IMR-90 (cell line): ENCODE measurements at regions not wholly inside any gene's neighbourhood (a gene's known extent, or its start where the extent isn't known, plus 50 kb on each side); places are given as distances from the start of the nearest gene placed in this dataset.

ENCODE experiments used
- ATAC-seq: fragments of 200-7000 bp; cut with Tn5 transposase; 2 replicates; pipeline ENCODE4 v1.9.1; 2020; ENCODE audit warnings: low read depth, mild to moderate bottlenecking, moderate library complexity
- BruUV-seq: library from RNA; stranded (reverse); fragments of 400-500 nt; replicated peaks from 2 replicates; lab custom pipeline; 2021; lab: Mats Ljungman, UMichigan
- CTCF ChIA-PET: fragments of 300-600 bp; formaldehyde crosslinking; extraction: SDS; loops from one replicate; lab custom pipeline; 2021; ENCODE audit warnings: antibody characterized with exemption; lab: Yijun Ruan, JAX
- POLR2A ChIA-PET: fragments of 300-600 bp; sonication (Branson Sonifier 250); formaldehyde crosslinking; loops from one replicate; lab custom pipeline; 2022; ENCODE audit warnings: antibody characterized with exemption; ENCODE audit not compliant: unreplicated experiment; lab: Charles Lee
- DNase-seq: peaks from one replicate; pipeline ENCODE4 v3.0.0; 2013
- H2AFZ ChIP-seq: replicated peaks from 2 replicates; pipeline ENCODE3; 2013; ENCODE audit warnings: low read length, mild to moderate bottlenecking; ENCODE audit not compliant: poor library complexity
- H2AK5ac ChIP-seq: 2 replicates; pipeline ENCODE4 v1.6.1; 2013; ENCODE audit warnings: low read depth, low read length, inconsistent platforms
- H2AK9ac ChIP-seq: replicated peaks from 2 replicates; pipeline ENCODE3; 2013; ENCODE audit warnings: mild to moderate bottlenecking, low read depth, low read length, moderate library complexity; ENCODE audit not compliant: poor library complexity
- H2BK120ac ChIP-seq: 2 replicates; pipeline ENCODE4 v1.6.1; 2013; ENCODE audit warnings: low read depth, low read length, inconsistent platforms
- H2BK15ac ChIP-seq: 3 replicates; pipeline ENCODE4 v1.6.1; 2013; ENCODE audit warnings: low read depth, low read length, inconsistent platforms
- H2BK20ac ChIP-seq: 2 replicates; pipeline ENCODE4 v1.6.1; 2013; ENCODE audit warnings: low read depth, mild to moderate bottlenecking, inconsistent platforms, low read length, moderate library complexity
- H2BK5ac ChIP-seq: 2 replicates; pipeline ENCODE4 v1.6.1; 2013; ENCODE audit warnings: mild to moderate bottlenecking, low read depth, low read length, inconsistent platforms; ENCODE audit not compliant: poor library complexity, severe bottlenecking
- H3K14ac ChIP-seq: replicated peaks from 2 replicates; pipeline ENCODE4 v1.6.1; 2013; ENCODE audit warnings: low read depth, low read length, inconsistent platforms
- H3K18ac ChIP-seq: 2 replicates; pipeline ENCODE4 v1.6.1; 2013; ENCODE audit warnings: low read depth, low read length, control low read depth
- H3K23ac ChIP-seq: 2 replicates; pipeline ENCODE4 v1.6.1; 2013; ENCODE audit warnings: low read depth, low read length, inconsistent platforms
- H3K27ac ChIP-seq: 2 replicates; pipeline ENCODE4 v1.5.1; 2013; ENCODE audit warnings: mild to moderate bottlenecking, control low read depth, low read length; ENCODE audit not compliant: insufficient read depth
- H3K27me3 ChIP-seq: 2 replicates; pipeline ENCODE4 v1.6.1; 2013; ENCODE audit warnings: low read length; ENCODE audit not compliant: control insufficient read depth, insufficient read depth
- H3K36me3 ChIP-seq: 2 replicates; pipeline ENCODE4 v1.6.1; 2013; ENCODE audit warnings: low read length, mixed read lengths; ENCODE audit not compliant: control insufficient read depth, insufficient read depth
- H3K4ac ChIP-seq: 2 replicates; pipeline ENCODE4 v1.6.1; 2013; ENCODE audit warnings: low read depth, low read length, inconsistent platforms
- H3K4me1 ChIP-seq: 2 replicates; pipeline ENCODE4 v1.6.1; 2013; ENCODE audit warnings: low read length, mixed read lengths; ENCODE audit not compliant: control insufficient read depth, insufficient read depth
- H3K4me2 ChIP-seq: 2 replicates; pipeline ENCODE4 v1.6.1; 2013; ENCODE audit warnings: low read depth, mild to moderate bottlenecking, control low read depth, low read length, moderate library complexity
- H3K4me3 ChIP-seq: 2 replicates; pipeline ENCODE4 v1.5.1; 2013; ENCODE audit warnings: low read depth, mild to moderate bottlenecking, control low read depth, low read length, moderate library complexity; ENCODE audit not compliant: insufficient read depth
- H3K56ac ChIP-seq: 2 replicates; pipeline ENCODE4 v1.6.1; 2013; ENCODE audit warnings: low read length, inconsistent platforms; ENCODE audit not compliant: insufficient read depth; ENCODE audit errors: extremely low read depth
- H3K79me1 ChIP-seq, 2 experiments: 2 replicates each; pipeline ENCODE4 v1.6.1; 2013; ENCODE audit warnings: low read length in 2 of 2, inconsistent platforms in 1 of 2, low read depth in 1 of 2
- H3K9ac ChIP-seq: 2 replicates; pipeline ENCODE4 v1.6.1; 2013; ENCODE audit warnings: low read depth, low read length, control low read depth
- H3K9me1 ChIP-seq: 2 replicates; pipeline ENCODE4 v1.6.1; 2013; ENCODE audit warnings: low read length, inconsistent platforms; ENCODE audit not compliant: insufficient read depth
- H3K9me3 ChIP-seq: 2 replicates; pipeline ENCODE4 v1.6.1; 2013; ENCODE audit warnings: low read length; ENCODE audit not compliant: control insufficient read depth, insufficient read depth
- H4K20me1 ChIP-seq: 2 replicates; pipeline ENCODE4 v1.6.1; 2013; ENCODE audit warnings: low read length, inconsistent platforms; ENCODE audit not compliant: insufficient read depth
- H4K5ac ChIP-seq: 2 replicates; pipeline ENCODE4 v1.6.1; 2013; ENCODE audit warnings: mild to moderate bottlenecking, low read depth, low read length, control low read depth
- H4K8ac ChIP-seq, 2 experiments: 2 replicates each; pipeline ENCODE4 v1.6.1; 2013; ENCODE audit warnings: low read depth in 2 of 2, low read length in 2 of 2, control low read depth in 1 of 2, inconsistent platforms in 1 of 2
- H4K91ac ChIP-seq: 2 replicates; pipeline ENCODE4 v1.6.1; 2013; ENCODE audit warnings: low read depth, low read length, inconsistent platforms; ENCODE audit not compliant: insufficient read depth
- BHLHE40 ChIP-seq: fragments of 150-350 bp; IDR thresholded peaks from 2 replicates; pipeline ENCODE4 v1.6.1; 2016; ENCODE audit warnings: mild to moderate bottlenecking, low read depth, low read length
- CEBPB ChIP-seq: IDR thresholded peaks from 2 replicates; pipeline ENCODE4 v1.6.1; 2012; ENCODE audit warnings: low read depth, low read length, improper control_type of control experiment
- CHD1 ChIP-seq: IDR thresholded peaks from 2 replicates; pipeline ENCODE4 v1.6.1; 2012; ENCODE audit warnings: low read depth, low read length, improper control_type of control experiment
- FOS ChIP-seq: fragments of 150-350 bp; IDR thresholded peaks from 2 replicates; pipeline ENCODE4 v1.6.1; 2016; ENCODE audit warnings: low read depth, low read length
- MAFK ChIP-seq: IDR thresholded peaks from 2 replicates; pipeline ENCODE4 v1.6.1; 2012; ENCODE audit warnings: low read depth, low read length, improper control_type of control experiment
- MAZ ChIP-seq: IDR thresholded peaks from 2 replicates; pipeline ENCODE4 v1.6.1; 2012; ENCODE audit warnings: low read depth, mild to moderate bottlenecking, low read length, improper control_type of control experiment, moderate library complexity, borderline replicate concordance
- MXI1 ChIP-seq: IDR thresholded peaks from 2 replicates; pipeline ENCODE4 v1.6.1; 2012; ENCODE audit warnings: low read depth, mild to moderate bottlenecking, low read length, moderate library complexity, borderline replicate concordance
- NFE2L2 ChIP-seq: fragments of 150-350 bp; IDR thresholded peaks from 2 replicates; pipeline ENCODE4 v1.6.1; 2016; ENCODE audit warnings: low read depth, mild to moderate bottlenecking, low read length
- POLR2A ChIP-seq: IDR thresholded peaks from 2 replicates; pipeline ENCODE4 v1.6.1; 2012; ENCODE audit warnings: mild to moderate bottlenecking, low read depth, low read length
- RAD21 ChIP-seq: IDR thresholded peaks from 2 replicates; pipeline ENCODE4 v1.6.1; 2012; ENCODE audit warnings: low read length, improper control_type of control experiment
- RCOR1 ChIP-seq: IDR thresholded peaks from 2 replicates; pipeline ENCODE4 v1.6.1; 2012; ENCODE audit warnings: mild to moderate bottlenecking, low read length, improper control_type of control experiment; ENCODE audit not compliant: insufficient replicate concordance
- RFX5 ChIP-seq: IDR thresholded peaks from 2 replicates; pipeline ENCODE4 v1.8.0; 2012; ENCODE audit warnings: low read depth, mild to moderate bottlenecking, low read length, moderate library complexity
- SMC3 ChIP-seq: fragments of 150-350 bp; IDR thresholded peaks from 2 replicates; pipeline ENCODE4 v1.6.1; 2016; ENCODE audit warnings: low read depth, mild to moderate bottlenecking, antibody characterized with exemption, low read length, moderate library complexity
- WGBS, 2 experiments: methylation state at CpG; one replicate each; pipeline versions ENCODE4 v1.1.5 to v1.1.7; 2013; ENCODE audit warnings: missing lambda C conversion rate in 2 of 2; ENCODE audit not compliant: insufficient read length in 1 of 2; ENCODE audit errors: extremely low coverage in 2 of 2; 5-methylcytosine and 5-hydroxymethylcytosine counted together
- dilution Hi-C: fragments of 300-500 bp; cut with HindIII; formaldehyde crosslinking; loops from one replicate; pipeline ENCODE4 v1.14.3; 2018; ENCODE audit warnings: low sequenced_read_pairs; ENCODE audit not compliant: unreplicated experiment
- in situ Hi-C: fragments of 300-500 bp; cut with MboI; formaldehyde crosslinking; loops from 3 replicates; pipeline ENCODE4 v1.14.3; 2019; ENCODE audit warnings: low sequenced_read_pairs, inconsistent platforms, mixed read lengths
- intact Hi-C: fragments of 100-400 bp; cut with micrococcal nuclease; formaldehyde crosslinking; loops from 2 replicates; pipeline ENCODE4 v1.10.0; 2022
- TF ChIP-seq, protein P1 (sequence below): fragments of 150-350 bp; IDR thresholded peaks from 2 replicates; pipeline ENCODE4 v1.6.1; 2017; ENCODE audit warnings: mild to moderate bottlenecking, antibody characterized with exemption, low read length, low read depth
- TF ChIP-seq, protein P2 (sequence below): conservative IDR thresholded peaks from 2 replicates; pipeline ENCODE4 v1.5.1; 2012; ENCODE audit warnings: mild to moderate bottlenecking, low read depth, low read length, improper control_type of control experiment
- TF ChIP-seq, protein P3 (sequence below): fragments of 150-350 bp; IDR thresholded peaks from 2 replicates; pipeline ENCODE4 v1.6.1; 2016; ENCODE audit warnings: low read depth, mild to moderate bottlenecking, low read length, moderate library complexity, borderline replicate concordance

DNA sequence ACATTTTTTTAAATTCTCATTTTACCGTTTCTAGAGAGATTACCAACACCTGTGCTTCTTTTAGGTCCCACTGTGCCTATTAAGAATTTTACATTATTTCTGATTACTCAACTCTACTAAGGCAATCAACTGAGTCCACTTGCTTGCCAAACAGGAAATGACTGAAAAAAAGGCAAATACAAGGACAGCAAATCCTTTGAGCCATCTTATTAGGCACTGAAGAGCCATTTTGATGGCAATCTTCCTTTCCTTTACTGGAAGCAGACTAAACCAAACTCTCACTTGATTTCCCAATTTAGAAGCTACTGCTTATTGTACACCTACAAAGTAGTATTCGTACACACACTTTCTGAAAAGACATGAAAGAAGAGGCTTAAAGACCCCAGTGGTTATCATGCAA is 121.4 kb upstream of the COL3A1 start:
- no peak overlapping the region for H3K4me3 ChIP-seq
- H3K9me3 ChIP-seq, result no peaks in the 10 kb centered on the region
- H2BK5ac ChIP-seq, result peak overlapping the region; percentile 56
- TF ChIP-seq NFE2L2 (no peak), FOS (no peak), RFX5 (no peak), RAD21 (no peak), MAFK (no peak), MAZ (no peak), CHD1 (no peak), RCOR1 (no peak), MXI1 (no peak), SMC3 (no peak), BHLHE40 (no peak), POLR2A (no peak), CEBPB (no peak; the same call in 1 of the 2 replicates)
- TF ChIP-seq, protein P1, sequence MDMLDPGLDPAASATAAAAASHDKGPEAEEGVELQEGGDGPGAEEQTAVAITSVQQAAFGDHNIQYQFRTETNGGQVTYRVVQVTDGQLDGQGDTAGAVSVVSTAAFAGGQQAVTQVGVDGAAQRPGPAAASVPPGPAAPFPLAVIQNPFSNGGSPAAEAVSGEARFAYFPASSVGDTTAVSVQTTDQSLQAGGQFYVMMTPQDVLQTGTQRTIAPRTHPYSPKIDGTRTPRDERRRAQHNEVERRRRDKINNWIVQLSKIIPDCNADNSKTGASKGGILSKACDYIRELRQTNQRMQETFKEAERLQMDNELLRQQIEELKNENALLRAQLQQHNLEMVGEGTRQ, result no peak
- TF ChIP-seq, protein P2, sequence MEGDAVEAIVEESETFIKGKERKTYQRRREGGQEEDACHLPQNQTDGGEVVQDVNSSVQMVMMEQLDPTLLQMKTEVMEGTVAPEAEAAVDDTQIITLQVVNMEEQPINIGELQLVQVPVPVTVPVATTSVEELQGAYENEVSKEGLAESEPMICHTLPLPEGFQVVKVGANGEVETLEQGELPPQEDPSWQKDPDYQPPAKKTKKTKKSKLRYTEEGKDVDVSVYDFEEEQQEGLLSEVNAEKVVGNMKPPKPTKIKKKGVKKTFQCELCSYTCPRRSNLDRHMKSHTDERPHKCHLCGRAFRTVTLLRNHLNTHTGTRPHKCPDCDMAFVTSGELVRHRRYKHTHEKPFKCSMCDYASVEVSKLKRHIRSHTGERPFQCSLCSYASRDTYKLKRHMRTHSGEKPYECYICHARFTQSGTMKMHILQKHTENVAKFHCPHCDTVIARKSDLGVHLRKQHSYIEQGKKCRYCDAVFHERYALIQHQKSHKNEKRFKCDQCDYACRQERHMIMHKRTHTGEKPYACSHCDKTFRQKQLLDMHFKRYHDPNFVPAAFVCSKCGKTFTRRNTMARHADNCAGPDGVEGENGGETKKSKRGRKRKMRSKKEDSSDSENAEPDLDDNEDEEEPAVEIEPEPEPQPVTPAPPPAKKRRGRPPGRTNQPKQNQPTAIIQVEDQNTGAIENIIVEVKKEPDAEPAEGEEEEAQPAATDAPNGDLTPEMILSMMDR, result no peak
- TF ChIP-seq, protein P3, sequence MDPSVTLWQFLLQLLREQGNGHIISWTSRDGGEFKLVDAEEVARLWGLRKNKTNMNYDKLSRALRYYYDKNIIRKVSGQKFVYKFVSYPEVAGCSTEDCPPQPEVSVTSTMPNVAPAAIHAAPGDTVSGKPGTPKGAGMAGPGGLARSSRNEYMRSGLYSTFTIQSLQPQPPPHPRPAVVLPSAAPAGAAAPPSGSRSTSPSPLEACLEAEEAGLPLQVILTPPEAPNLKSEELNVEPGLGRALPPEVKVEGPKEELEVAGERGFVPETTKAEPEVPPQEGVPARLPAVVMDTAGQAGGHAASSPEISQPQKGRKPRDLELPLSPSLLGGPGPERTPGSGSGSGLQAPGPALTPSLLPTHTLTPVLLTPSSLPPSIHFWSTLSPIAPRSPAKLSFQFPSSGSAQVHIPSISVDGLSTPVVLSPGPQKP, result no peak
- no peak overlapping the region for H3K4me2 ChIP-seq
- H3K36me3 ChIP-seq, result no peaks in the 10 kb centered on the region
- H2AFZ ChIP-seq, result no peak overlapping the region
- peak overlapping the region; percentile 85 for H2BK120ac ChIP-seq
- dilution Hi-C loops (no loop called here), in situ Hi-C loops (no loop called here), intact Hi-C loops (loop anchor here (5.0 kb wide), 1 partner anchor 120 kb away; the partner anchor contains the start of gene COL3A1)
- no peak overlapping the region for H2BK15ac ChIP-seq
- H3K56ac ChIP-seq, result no peak overlapping the region
- H2AK5ac ChIP-seq, result no peak overlapping the region
- no peak overlapping the region for H3K9ac ChIP-seq
- peak overlapping the region; percentile 8; the same call in 1 of the 2 replicates for H4K91ac ChIP-seq
- CTCF ChIA-PET, result no interaction called here
- H2AK9ac ChIP-seq, result no peak overlapping the region
- H3K4ac ChIP-seq, result peak overlapping the region; percentile 31; the same call in 1 of the 2 replicates
- H2BK20ac ChIP-seq, result peak overlapping the region; percentile 59; the same call in 1 of the 2 replicates
- no peaks in the 10 kb centered on the region for H4K20me1 ChIP-seq
- no TSS peak for BruUV-seq
- POLR2A ChIA-PET, result no interaction called here
- no CpG with 5 or more reads among the region's 2 CpGs for WGBS, 2 experiments
- H3K27me3 ChIP-seq, result no peaks in the 10 kb centered on the region
- ATAC-seq (no peak), DNase-seq (peak; percentile 37)
- peak overlapping the region in 1 of 2 experiments; percentile 38; a peak in 1 of 4 replicates for H4K8ac ChIP-seq
- H3K23ac ChIP-seq, result peak overlapping the region; percentile 56; the same call in 1 of the 2 replicates
- H3K79me1 ChIP-seq, result no peaks in the 10 kb centered on the region
- H4K5ac ChIP-seq, result peak overlapping the region; percentile 46; the same call in 1 of the 2 replicates
- peak overlapping the region; percentile 2; the same call in 1 of the 2 replicates for H3K27ac ChIP-seq
- peak overlapping the region; percentile 53 for H3K18ac ChIP-seq
- no peaks in the 10 kb centered on the region; the same call in 1 of the 2 replicates for H3K4me1 ChIP-seq
- H3K14ac ChIP-seq, result peak overlapping the region; percentile 34
- H3K9me1 ChIP-seq, result no peaks in the 10 kb centered on the region
